Renal pelvis (tissue), 1 donor: ENCODE measurements at regions not wholly inside any gene's neighbourhood (a gene's known extent, or its start where the extent isn't known, plus 50 kb on each side); places are given as distances from the start of the nearest gene placed in this dataset.

Source experiments
- DNase-seq: peaks from one replicate; pipeline ENCODE4 v3.0.0-alpha.2; 2013

- DNase-seq: no peak
Measured at GRCh38 chrX:22664826-22665225, 334.9 kb upstream of the DDX53 start.

GRCh38 chrX:22665818-22666217 is 333.9 kb upstream of the DDX53 start:
- DNase-seq: no peak

- DNase-seq: no peak
Measured at GRCh38 chrX:22666441-22666840, 333.3 kb upstream of the DDX53 start.

GRCh38 chrX:22674932-22675331 is 324.8 kb upstream of the DDX53 start:
- no peak for DNase-seq

- DNase-seq: no peak
Measured at GRCh38 chrX:22686138-22686541, 313.6 kb upstream of the DDX53 start.

- no peak for DNase-seq
Measured at GRCh38 chrX:22689290-22689689, 310.5 kb upstream of the DDX53 start.

- no peak for DNase-seq
Measured at GRCh38 chrX:22690116-22690515, 309.6 kb upstream of the DDX53 start.

GRCh38 chrX:22691966-22692565 is 307.7 kb upstream of the DDX53 start:
- no peak for DNase-seq

GRCh38 chrX:22698151-22698550 is 301.6 kb upstream of the DDX53 start:
- DNase-seq: no peak

- DNase-seq: peak; percentile 66
Measured at GRCh38 chrX:22699581-22700091, 300.1 kb upstream of the DDX53 start.

GRCh38 chrX:22712942-22713341 is 286.8 kb upstream of the DDX53 start:
- no peak for DNase-seq

- DNase-seq: no peak
Measured at GRCh38 chrX:22730542-22730941, 269.2 kb upstream of the DDX53 start.

- no peak for DNase-seq
Measured at GRCh38 chrX:22737541-22737940, 262.2 kb upstream of the DDX53 start.

- DNase-seq: no peak
Measured at GRCh38 chrX:22739276-22739675, 260.5 kb upstream of the DDX53 start.

GRCh38 chrX:22740836-22741235 is 258.9 kb upstream of the DDX53 start:
- no peak for DNase-seq

- no peak for DNase-seq
Measured at GRCh38 chrX:22742174-22742573, 257.6 kb upstream of the DDX53 start.

GRCh38 chrX:22746081-22746480 is 253.7 kb upstream of the DDX53 start:
- no peak for DNase-seq

- peak; percentile 23 for DNase-seq
Measured at GRCh38 chrX:22748093-22748999, 251.4 kb upstream of the DDX53 start.

GRCh38 chrX:22758807-22759481 is 240.8 kb upstream of the DDX53 start:
- DNase-seq: no peak

- no peak for DNase-seq
Measured at GRCh38 chrX:22760513-22761057, 239.2 kb upstream of the DDX53 start.

- no peak for DNase-seq
Measured at GRCh38 chrX:22788221-22788620, 211.5 kb upstream of the DDX53 start.

GRCh38 chrX:22795671-22796070 is 204.1 kb upstream of the DDX53 start:
- DNase-seq: no peak
